HEK293T (cell line): ENCODE measurements at regions not wholly inside any gene's neighbourhood (a gene's known extent, or its start where the extent isn't known, plus 50 kb on each side); places are given as distances from the start of the nearest gene placed in this dataset.
A peak's percentile ranks its signal among the peaks of the same experiment; 100 is the strongest.

Experiments
- CTCF ChIA-PET: fragments of 350-600 bp; formaldehyde crosslinking; extraction: SDS; loops from one replicate; lab custom pipeline; 2021; ENCODE audit warnings: antibody characterized with exemption, inconsistent platforms; lab: Yijun Ruan, JAX
- POLR2A ChIA-PET: fragments of 350-600 bp; formaldehyde crosslinking; extraction: SDS; loops from one replicate; lab custom pipeline; 2020; ENCODE audit warnings: antibody characterized with exemption, inconsistent platforms; lab: Yijun Ruan, JAX
- DNase-seq: peaks from one replicate; pipeline ENCODE4 v3.0.0; 2012; ENCODE audit warnings: mixed read lengths; ENCODE audit errors: extremely low spot score
- ARNT ChIP-seq: fragments of 450-650 bp; IDR thresholded peaks from 2 replicates; pipeline ENCODE4 v1.6.1; 2017; ENCODE audit warnings: mild to moderate bottlenecking
- BHLHE40 ChIP-seq: fragments of 450-650 bp; IDR thresholded peaks from 2 replicates; pipeline ENCODE4 v1.6.1; 2016; ENCODE audit warnings: mild to moderate bottlenecking, moderate library complexity, borderline replicate concordance
- CTBP1 ChIP-seq: fragments of 450-650 bp; IDR thresholded peaks from 2 replicates; pipeline ENCODE4 v1.6.1; 2016; ENCODE audit warnings: borderline replicate concordance
- ELF4 ChIP-seq: fragments of 450-650 bp; IDR thresholded peaks from 2 replicates; pipeline ENCODE4 v1.6.1; 2017; ENCODE audit warnings: antibody characterized with exemption
- FOXA1 ChIP-seq: fragments of 450-650 bp; IDR thresholded peaks from 2 replicates; pipeline ENCODE4 v1.6.1; 2016; ENCODE audit warnings: mild to moderate bottlenecking
- FOXK2 ChIP-seq: fragments of 450-650 bp; IDR thresholded peaks from 2 replicates; pipeline ENCODE4 v1.6.1; 2016; ENCODE audit warnings: mild to moderate bottlenecking
- FOXM1 ChIP-seq: fragments of 450-650 bp; IDR thresholded peaks from 2 replicates; pipeline ENCODE4 v1.6.1; 2017; ENCODE audit warnings: mild to moderate bottlenecking, borderline replicate concordance
- HDGF ChIP-seq: fragments of 450-650 bp; IDR thresholded peaks from 2 replicates; pipeline ENCODE4 v1.6.1; 2017; ENCODE audit warnings: antibody characterized with exemption, borderline replicate concordance
- L3MBTL2 ChIP-seq: fragments of 450-650 bp; conservative IDR thresholded peaks from 2 replicates; pipeline ENCODE4 v1.6.1; 2016; ENCODE audit warnings: mild to moderate bottlenecking
- LEF1 ChIP-seq: fragments of 450-650 bp; IDR thresholded peaks from 2 replicates; pipeline ENCODE4 v1.6.1; 2017; ENCODE audit warnings: mild to moderate bottlenecking, borderline replicate concordance
- NFRKB ChIP-seq: fragments of 450-650 bp; IDR thresholded peaks from 2 replicates; pipeline ENCODE4 v1.6.1; 2016; ENCODE audit warnings: mild to moderate bottlenecking, moderate library complexity
- SP1 ChIP-seq: fragments of 450-650 bp; IDR thresholded peaks from 2 replicates; pipeline ENCODE4 v1.6.1; 2017
- SUZ12 ChIP-seq: fragments of 450-650 bp; IDR thresholded peaks from 2 replicates; pipeline ENCODE4 v1.6.1; 2016; ENCODE audit warnings: mild to moderate bottlenecking
- TARDBP ChIP-seq: fragments of 450-650 bp; IDR thresholded peaks from 2 replicates; pipeline ENCODE4 v1.6.1; 2016
- ZNF384 ChIP-seq: fragments of 450-650 bp; IDR thresholded peaks from 2 replicates; pipeline ENCODE4 v1.6.1; 2016
- TF ChIP-seq, protein P1 (sequence below): fragments of 450-650 bp; IDR thresholded peaks from 2 replicates; pipeline ENCODE4 v1.6.1; 2016

DNA sequence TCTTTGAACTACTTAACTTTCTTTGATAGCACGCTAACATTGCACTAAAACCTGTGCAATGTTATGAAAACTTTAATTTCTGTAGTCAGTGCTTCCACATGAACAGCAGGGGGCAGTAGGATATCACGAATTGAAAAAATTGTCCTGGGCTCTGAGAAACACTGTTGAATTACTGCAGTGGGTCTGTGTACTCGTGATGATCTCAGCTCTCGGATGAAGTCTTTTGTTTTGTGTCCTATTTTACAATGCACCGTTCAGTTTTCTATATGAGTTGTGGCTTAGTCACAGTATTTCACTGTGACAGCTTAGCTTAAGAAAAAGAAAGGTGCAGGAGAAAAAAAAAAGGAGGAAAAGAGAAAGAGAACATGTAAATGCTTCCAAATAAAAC is 141.3 kb upstream of the CCDC54 start:
- TF ChIP-seq NFRKB (no peak), ZNF384 (0 out of 2 replicates have a peak, but pooled peaks have one; percentile 21), HDGF (no peak)
- ChIA-PET POLR2A (interaction anchor here (1.1 to 3.0 kb wide), 2 partner anchors 194 to 288 kb away, joined by 5 to 11 read pairs; no protein-coding TSS in a partner anchor), CTCF (interaction anchor here (0.5 to 2.6 kb wide), 12 partner anchors 14 to 692 kb away, joined by 3 to 12 read pairs (median 4); no protein-coding TSS in a partner anchor)
- peak; percentile 75 for DNase-seq

DNA sequence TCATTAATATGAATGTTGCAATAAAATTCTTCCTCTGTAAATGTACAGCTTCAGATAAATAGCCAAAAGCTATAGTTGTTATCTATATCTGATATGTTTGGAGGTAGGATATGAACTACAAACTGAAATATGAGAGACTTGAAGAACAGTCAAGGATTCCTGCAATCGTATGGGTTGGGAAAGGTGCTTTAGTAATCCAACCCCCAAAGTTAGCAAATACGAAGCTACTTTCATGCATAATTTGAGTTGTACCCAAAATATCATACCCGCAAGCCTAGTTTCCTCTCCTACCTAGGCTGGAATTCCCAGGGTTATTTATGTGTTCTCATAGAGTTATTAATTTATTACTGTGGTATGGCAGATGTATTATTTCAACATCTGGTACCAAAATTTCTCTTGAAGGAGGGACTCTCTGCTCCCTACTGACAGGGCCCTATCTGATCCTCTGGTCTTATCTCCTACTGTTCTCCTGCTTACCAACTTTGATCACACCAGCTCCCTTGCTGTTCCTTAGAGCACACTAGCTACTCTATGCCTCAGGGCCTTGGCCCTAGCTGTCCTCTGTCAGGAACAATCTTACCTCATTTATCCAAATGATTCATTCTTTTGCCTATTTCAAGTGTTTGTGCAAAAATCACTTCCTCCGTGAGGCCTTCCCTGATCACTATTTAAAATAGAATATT is 140.4 kb upstream of the CCDC54 start:
- no peak for TF ChIP-seq ELF4
- TF ChIP-seq TARDBP: no peak
- TF ChIP-seq CTBP1: no peak
- TF ChIP-seq LEF1: no peak
- TF ChIP-seq ZNF384: no peak
- no peak for TF ChIP-seq FOXK2
- no peak for TF ChIP-seq NFRKB
- no peak for TF ChIP-seq BHLHE40
- no peak for TF ChIP-seq HDGF
- TF ChIP-seq FOXA1: no peak
- no peak for TF ChIP-seq SUZ12
- TF ChIP-seq SP1: no peak
- TF ChIP-seq L3MBTL2: no peak
- ChIA-PET POLR2A (interaction anchor here (3.0 kb wide), 1 partner anchor 193 kb away, joined by 11 read pairs; no protein-coding TSS in a partner anchor), CTCF (interaction anchor here (1.1 to 2.6 kb wide), 7 partner anchors 22 to 691 kb away, joined by 3 to 12 read pairs (median 9); no protein-coding TSS in a partner anchor)
- DNase-seq: no peak

DNA sequence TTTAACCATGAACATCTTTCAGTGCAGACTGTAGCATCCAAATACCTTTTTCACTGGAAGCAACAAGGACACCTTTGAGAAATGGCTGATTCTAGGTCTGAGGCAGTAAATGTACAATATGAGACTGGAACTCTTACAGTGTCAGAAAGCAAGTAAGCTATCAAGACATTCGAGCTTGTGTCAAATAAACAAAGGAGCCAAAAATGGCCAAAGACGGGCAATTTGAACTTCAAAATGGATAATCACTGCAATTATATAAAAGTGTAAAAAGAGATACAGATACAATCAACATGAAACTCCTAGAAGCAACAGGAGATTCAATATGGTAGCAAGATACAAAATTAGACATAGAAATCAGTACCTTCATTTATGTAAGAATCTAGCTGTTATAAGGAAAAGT is 138.5 kb upstream of the CCDC54 start:
- TF ChIP-seq L3MBTL2: no peak
- no peak for TF ChIP-seq NFRKB
- TF ChIP-seq SUZ12: no peak
- TF ChIP-seq, protein P1, sequence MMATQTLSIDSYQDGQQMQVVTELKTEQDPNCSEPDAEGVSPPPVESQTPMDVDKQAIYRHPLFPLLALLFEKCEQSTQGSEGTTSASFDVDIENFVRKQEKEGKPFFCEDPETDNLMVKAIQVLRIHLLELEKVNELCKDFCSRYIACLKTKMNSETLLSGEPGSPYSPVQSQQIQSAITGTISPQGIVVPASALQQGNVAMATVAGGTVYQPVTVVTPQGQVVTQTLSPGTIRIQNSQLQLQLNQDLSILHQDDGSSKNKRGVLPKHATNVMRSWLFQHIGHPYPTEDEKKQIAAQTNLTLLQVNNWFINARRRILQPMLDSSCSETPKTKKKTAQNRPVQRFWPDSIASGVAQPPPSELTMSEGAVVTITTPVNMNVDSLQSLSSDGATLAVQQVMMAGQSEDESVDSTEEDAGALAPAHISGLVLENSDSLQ: no peak
- TF ChIP-seq BHLHE40: no peak
- TF ChIP-seq ARNT: no peak
- no peak for TF ChIP-seq LEF1
- no peak for TF ChIP-seq ELF4
- no peak for TF ChIP-seq FOXA1
- TF ChIP-seq FOXM1: no peak
- no peak for TF ChIP-seq TARDBP
- TF ChIP-seq CTBP1: no peak
- TF ChIP-seq FOXK2: no peak
- TF ChIP-seq HDGF: no peak
- no peak for TF ChIP-seq ZNF384
- ChIA-PET CTCF (interaction anchor here (0.7 to 1.5 kb wide), 2 partner anchors 182 to 273 kb away, joined by 3 read pairs; no protein-coding TSS in a partner anchor), POLR2A (no interaction called here)
- DNase-seq: no peak

DNA sequence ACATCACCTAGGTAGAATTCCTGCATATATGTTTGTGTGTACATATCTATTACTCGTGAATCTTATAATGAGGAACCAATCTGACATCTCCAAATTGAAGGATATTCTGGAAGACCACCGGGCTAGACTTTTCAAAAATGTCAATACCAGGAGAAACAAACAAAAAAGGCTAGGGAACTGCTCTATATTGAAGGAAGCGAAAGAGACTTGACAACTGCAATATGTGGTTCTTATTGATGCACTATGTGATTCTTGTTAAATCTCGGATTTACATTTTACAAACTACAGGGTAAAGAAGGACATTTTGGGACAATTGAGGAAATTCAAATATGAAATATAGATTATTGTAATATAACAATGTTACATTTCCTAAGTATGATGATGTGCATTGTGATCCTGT is 137.5 kb upstream of the CCDC54 start:
- ChIA-PET CTCF (no interaction called here), POLR2A (no interaction called here)
- no peak for DNase-seq
- TF ChIP-seq HDGF: no peak
- TF ChIP-seq LEF1: no peak
- TF ChIP-seq TARDBP: no peak
- no peak for TF ChIP-seq L3MBTL2

DNA sequence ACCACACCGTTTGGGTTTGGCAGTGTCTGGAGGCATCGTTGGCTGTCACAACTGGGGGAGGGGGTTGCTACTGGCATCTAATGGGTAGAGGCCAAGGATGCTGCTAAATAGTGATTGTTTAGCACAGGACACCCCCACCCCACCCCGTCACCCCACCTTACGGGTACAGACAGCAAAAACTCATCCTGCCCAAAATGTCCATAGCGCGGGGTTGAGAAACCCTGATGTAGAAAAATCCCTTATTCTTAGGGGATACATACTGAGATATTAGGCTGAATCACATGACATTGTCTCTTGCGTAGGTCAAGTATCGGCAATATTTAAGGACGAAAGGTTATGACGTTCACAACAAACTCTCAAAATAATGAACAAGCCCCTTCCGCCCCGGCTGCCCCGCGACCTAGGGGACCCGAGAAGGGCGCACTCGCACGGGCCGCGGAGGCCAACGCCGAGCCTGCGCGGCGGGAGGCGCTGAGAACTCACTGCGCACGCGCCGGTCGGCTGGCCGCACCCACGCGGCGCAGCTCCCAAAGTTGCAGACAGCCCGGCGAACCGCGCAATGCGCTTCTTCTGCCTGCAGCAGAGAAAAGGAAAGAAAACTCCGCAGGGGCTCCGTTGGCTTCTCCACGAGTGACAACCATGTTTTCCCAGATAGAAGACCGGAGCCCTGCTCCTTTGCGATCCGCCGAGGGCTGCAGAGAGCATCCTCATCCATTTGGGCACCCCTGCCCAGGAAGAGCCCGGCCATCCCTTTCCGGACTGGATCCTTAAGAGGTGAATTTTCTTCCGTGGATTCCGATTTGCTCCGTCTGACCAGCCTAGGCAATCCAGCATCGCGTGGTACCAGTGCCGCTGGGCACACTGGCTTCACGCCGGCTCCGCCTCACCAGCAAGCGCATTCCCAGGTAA is 136.8 kb upstream of the CCDC54 start:
- POLR2A ChIA-PET: interaction anchor here (1.3 to 1.9 kb wide), 2 partner anchors 12 to 25 kb away, joined by 3 to 5 read pairs; no protein-coding TSS in a partner anchor
- DNase-seq: peak; percentile 88
- TF ChIP-seq L3MBTL2: 0 out of 2 replicates have a peak, but pooled peaks have one; percentile 38
- no peak for TF ChIP-seq FOXA1
- TF ChIP-seq BHLHE40: no peak
- TF ChIP-seq, protein P1: no peak
- no peak for TF ChIP-seq ARNT
- CTCF ChIA-PET: interaction anchor here (0.6 to 2.1 kb wide), 2 partner anchors 33 to 1155 kb away, joined by 3 to 6 read pairs; no protein-coding TSS in a partner anchor

DNA sequence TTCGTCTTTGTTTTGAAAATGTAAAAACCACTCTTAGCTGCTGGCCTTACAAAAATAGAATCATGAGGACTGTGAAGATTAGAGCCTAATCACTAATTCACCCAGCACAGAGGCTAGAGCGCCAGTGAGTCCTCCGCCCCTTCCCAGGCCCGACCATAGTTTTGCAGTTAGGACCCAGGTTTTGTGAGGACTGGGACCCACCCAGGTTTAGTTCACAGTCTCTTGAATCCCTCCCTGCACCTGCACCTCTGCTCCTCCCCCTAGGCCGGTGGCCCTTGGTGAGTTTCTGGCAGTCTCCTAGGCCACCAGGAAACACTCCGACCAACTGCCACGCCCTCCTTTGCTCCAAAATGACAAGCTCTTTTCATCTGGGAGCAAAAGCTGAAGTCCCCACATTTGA is 136.0 kb upstream of the CCDC54 start:
- peak; percentile 51 for DNase-seq
- TF ChIP-seq FOXM1: no peak
- TF ChIP-seq ELF4: no peak
- no peak for TF ChIP-seq SP1
- TF ChIP-seq, protein P1: no peak
- TF ChIP-seq HDGF: no peak
- no peak for TF ChIP-seq SUZ12
- TF ChIP-seq FOXA1: no peak
- no peak for TF ChIP-seq FOXK2
- TF ChIP-seq ARNT: no peak
- no peak for TF ChIP-seq CTBP1
- no peak for TF ChIP-seq LEF1
- TF ChIP-seq NFRKB: no peak
- no peak for TF ChIP-seq L3MBTL2
- no peak for TF ChIP-seq TARDBP
- no peak for TF ChIP-seq BHLHE40
- ChIA-PET POLR2A (interaction anchor here (0.6 to 1.9 kb wide), 3 partner anchors 11 to 188 kb away, joined by 3 to 5 read pairs (median 4); no protein-coding TSS in a partner anchor), CTCF (interaction anchor here (2.1 kb wide), 1 partner anchor 33 kb away, joined by 6 read pairs; no protein-coding TSS in a partner anchor)
